Motor neuron (in vitro differentiated cells): ENCODE measurements at regions not wholly inside any gene's neighbourhood (a gene's known extent, or its start where the extent isn't known, plus 50 kb on each side); places are given as distances from the start of the nearest gene placed in this dataset.

Experiments
- ATAC-seq, 8 experiments: fragments of 200-7000 bp; cut with Tn5 transposase; replicated peaks in 6 of 8; 2 replicates each; pipeline ENCODE4 v1.8.0; 2021; ENCODE audit warnings: mild to moderate bottlenecking in 8 of 8, moderate library complexity in 8 of 8
- H3K27ac ChIP-seq, 2 donors: fragments of 250-450 bp; sonication (Bioruptor Pico); 2 replicates each; pipeline ENCODE4 v1.9.0; 2021; ENCODE audit warnings: antibody characterized with exemption in 2 of 2, mild to moderate bottlenecking in 2 of 2, moderate library complexity in 1 of 2
- H3K4me1 ChIP-seq, 2 donors: fragments of 250-450 bp; sonication (Bioruptor Pico); replicated peaks in 1 of 2; 2 replicates each; pipeline ENCODE4 v1.6.1; 2021; ENCODE audit warnings: antibody characterized with exemption in 2 of 2, mild to moderate bottlenecking in 2 of 2, moderate library complexity in 1 of 2
- H3K4me3 ChIP-seq, 5 donors: fragments of 250-450 bp; sonication (Bioruptor Pico); 2 replicates each; pipeline ENCODE4 v1.9.0; 2021; ENCODE audit warnings: antibody characterized with exemption in 5 of 5, mild to moderate bottlenecking in 5 of 5, moderate library complexity in 4 of 5
- WGBS, 10 experiments: fragments of 450-650 bp; shearing (Covaris generic); methylation state at CpG; one replicate each; pipeline ENCODE4 v1.0.0; 2022; 5-methylcytosine and 5-hydroxymethylcytosine counted together
- in situ Hi-C, 9 experiments: fragments of 400-800 bp; cut with MboI; loops; one replicate each; pipeline ENCODE4 v1.15.0; 2021; ENCODE audit warnings: low sequenced_read_pairs in 9 of 9, low pct_unique_long_range_greater_than_20kb in 2 of 9; ENCODE audit not compliant: unreplicated experiment in 9 of 9

DNA sequence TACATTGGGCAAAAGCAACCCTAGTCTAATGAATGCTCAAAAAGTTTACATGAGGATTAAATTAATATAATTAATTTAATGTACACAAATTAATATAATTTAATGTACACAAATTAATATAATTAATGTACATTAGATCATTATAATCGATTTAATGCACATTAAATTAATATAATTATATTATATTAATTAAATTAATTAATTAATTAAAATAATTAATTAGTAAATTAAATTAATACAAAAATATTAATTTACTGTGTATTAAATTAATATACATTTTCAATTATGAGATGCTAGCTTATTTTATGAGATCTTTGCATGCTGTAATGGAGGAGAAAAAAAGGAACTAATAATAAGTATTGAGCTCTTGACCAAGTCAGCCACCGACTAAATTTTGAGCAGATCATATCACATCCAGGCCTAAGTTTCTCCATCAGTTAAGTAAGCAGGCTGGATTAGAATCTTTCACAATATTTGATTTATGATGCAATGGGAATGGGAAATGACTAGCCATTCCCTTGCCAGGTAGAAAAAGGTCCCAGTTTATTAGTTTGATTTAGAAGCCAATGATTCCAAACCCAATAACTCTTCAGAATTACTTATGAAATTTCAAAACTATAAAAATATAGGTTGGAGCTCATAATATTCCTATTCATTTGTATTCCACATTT lies 533.4 kb upstream of the GRIA1 start:
- no peaks in the 10 kb centered on the region for H3K4me1 ChIP-seq
- no peak for ATAC-seq
- in situ Hi-C loops: no loop called here

DNA sequence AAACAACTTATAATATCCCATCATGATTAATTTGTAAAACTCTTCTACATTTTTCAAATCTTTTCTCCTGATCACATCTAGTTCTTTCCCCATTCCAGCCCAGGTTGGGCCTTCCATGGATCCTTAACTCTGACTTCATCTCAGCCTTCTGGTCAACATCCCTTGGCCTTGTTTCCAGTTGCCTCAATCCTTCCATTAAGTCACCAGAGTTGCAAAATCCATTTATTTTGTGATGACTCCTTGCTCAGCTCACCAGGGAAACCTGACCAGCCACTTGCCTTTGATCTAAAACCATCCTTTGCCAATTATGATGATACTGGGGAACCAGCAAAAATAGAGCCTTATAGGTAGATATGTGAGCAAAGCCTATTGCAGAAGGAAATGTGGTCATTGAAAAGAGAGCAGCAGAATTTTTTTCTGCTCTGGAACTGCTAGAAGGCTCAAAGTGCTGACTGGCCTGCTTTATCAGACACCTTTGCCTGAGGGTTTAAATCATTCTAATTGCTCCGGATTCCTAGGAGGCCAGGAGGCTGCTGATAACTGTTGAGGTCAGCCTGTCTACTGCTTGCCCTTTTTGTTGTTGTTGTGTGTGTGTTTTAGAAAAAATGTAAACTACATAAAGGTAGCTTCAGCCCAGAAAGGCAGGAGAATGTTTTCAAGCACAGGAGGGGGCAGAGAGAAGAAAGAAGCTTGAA lies 512.2 kb upstream of the GRIA1 start:
- in situ Hi-C loops: no loop called here
- Histone ChIP-seq H3K4me1 (no peaks in the 10 kb centered on the region), H3K27ac (no peak overlapping the region), H3K4me3 (no peak overlapping the region)
- WGBS, 10 experiments: 0 to 100% (median 86%) methylated on average over 1 of the region's 1 CpG; no CpG with 5 or more reads in 4 of the 10 experiments
- ATAC-seq: no peak

More for the DNA sequence above, 533.4 kb upstream of the GRIA1 start:
- H3K4me3 ChIP-seq: no peak overlapping the region
- no peak overlapping the region for H3K27ac ChIP-seq
- 14 to 83% (median 49%) methylated on average over 1 to 2 of the region's 2 CpGs for WGBS, 10 experiments

DNA sequence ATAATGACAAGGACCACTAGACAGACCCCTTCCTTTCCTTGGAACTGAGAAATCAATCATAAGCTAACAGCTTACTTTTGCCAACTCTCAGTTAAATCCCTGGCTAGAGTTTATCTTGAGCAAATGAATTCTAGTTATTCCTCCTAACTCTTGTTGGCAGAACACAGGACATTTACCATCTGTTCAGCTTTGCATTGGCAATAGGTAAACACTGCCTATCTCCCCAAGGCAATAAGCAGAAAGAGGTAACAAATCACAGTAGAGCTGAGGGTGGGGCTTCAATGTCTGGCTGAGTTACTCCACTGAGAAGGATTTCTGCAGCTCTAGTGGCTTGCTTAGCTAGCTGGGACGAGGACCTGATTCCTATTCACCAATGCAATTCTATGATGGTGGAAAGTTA lies 503.3 kb upstream of the GRIA1 start:
- WGBS, 10 experiments: 0 to 88% (median 63%) methylated on average over 1 of the region's 1 CpG; no CpG with 5 or more reads in 5 of the 10 experiments
- in situ Hi-C loops: no loop called here
- ATAC-seq: peak in 2 of 8 experiments; percentile 20 to 28
- Histone ChIP-seq H3K4me3 (no peak overlapping the region), H3K27ac (no peak overlapping the region), H3K4me1 (no peaks in the 10 kb centered on the region)

DNA sequence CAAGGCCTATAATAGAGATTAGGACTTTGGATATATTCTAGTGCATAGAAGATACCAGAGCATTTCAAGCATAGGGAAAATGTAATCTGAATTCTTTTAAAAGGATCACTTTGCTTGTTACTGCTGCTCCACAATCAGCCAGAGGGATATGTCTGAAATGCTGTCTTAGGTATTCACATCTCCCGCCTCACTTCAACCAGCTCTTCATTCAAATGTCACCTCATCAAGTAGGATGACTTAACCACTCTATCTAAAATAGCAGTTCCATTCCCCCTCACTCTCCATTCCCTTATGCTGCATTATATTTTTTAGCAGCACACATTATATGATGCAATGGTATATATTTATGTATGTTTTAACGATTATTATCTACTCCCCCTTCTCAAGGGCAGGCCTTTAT lies 500.3 kb upstream of the GRIA1 start:
- H3K4me1 ChIP-seq: no peaks in the 10 kb centered on the region
- ATAC-seq: peak in 3 of 8 experiments; percentile 26 to 70 (median 62)
- no peak overlapping the region for H3K4me3 ChIP-seq
- in situ Hi-C loops: no loop called here
- H3K27ac ChIP-seq: no peak overlapping the region
- whole genome bisulfite sequencing, 10 experiments: 10 to 100% (median 61%) methylated on average over 1 to 2 of the region's 2 CpGs; no CpG with 5 or more reads in 4 of the 10 experiments

DNA sequence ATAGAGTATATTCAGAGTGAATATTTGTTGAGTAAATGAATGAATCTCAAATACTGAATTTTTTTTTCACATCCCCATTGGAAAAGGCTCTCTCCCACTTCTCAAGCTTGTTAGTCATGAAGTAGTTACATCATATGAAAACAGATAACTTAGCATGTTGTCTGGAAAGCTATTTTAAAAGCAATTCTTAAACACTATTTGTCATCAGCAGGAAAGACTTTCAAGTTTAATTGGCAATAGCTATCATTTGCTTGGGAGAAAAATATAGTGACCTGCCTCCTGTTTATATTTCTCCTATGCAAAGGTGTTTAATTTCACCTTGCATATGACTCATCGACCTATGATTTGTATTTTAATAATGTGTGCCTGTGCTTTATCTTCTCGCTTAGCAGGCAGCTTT lies 499.8 kb upstream of the GRIA1 start:
- H3K4me3 ChIP-seq: no peak overlapping the region
- ATAC-seq: peak in 5 of 8 experiments; percentile 33 to 81 (median 67)
- no peaks in the 10 kb centered on the region for H3K4me1 ChIP-seq
- in situ Hi-C loops: no loop called here
- 0 to 95% (median 20%) methylated on average over 2 of the region's 2 CpGs; no CpG with 5 or more reads in 3 of the 10 experiments for WGBS, 10 experiments
- no peak overlapping the region for H3K27ac ChIP-seq

DNA sequence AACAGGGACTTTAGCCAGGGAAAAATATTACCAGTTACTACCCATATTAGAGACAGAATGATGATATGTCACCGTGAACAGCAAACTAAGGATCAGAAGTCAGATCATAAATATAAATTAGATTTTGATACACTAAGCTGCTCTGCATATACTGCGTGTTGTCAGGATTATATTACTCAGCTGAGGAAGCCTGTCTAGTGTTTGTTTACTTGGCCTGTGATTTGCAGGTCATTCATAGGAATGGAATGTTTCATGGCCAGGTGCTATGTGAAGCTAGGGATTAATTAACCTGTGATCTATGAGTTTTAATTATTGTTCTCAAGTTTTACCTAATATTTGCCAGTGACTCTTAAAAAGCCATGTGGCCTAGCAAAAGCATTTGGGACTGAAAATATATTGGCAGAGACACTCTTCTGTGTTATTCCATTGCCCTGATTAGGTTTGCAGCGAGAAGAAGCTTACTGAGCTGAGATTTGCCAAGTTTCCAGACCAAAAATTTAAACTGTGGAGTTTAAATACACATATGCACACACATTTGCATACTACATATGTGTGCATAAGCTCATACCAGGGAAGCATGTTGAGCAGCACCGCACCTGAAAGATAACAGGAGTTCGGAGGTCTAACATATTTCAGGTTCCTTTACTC lies 496.3 kb upstream of the GRIA1 start:
- in situ Hi-C loops: no loop called here
- no peak overlapping the region for H3K4me3 ChIP-seq
- no peak overlapping the region for H3K27ac ChIP-seq
- peak in 3 of 8 experiments; percentile 19 to 70 (median 40) for ATAC-seq
- 0 to 100% (median 55%) methylated on average over 1 to 5 of the region's 5 CpGs; no CpG with 5 or more reads in 2 of the 10 experiments for WGBS, 10 experiments
- no peaks in the 10 kb centered on the region for H3K4me1 ChIP-seq

DNA sequence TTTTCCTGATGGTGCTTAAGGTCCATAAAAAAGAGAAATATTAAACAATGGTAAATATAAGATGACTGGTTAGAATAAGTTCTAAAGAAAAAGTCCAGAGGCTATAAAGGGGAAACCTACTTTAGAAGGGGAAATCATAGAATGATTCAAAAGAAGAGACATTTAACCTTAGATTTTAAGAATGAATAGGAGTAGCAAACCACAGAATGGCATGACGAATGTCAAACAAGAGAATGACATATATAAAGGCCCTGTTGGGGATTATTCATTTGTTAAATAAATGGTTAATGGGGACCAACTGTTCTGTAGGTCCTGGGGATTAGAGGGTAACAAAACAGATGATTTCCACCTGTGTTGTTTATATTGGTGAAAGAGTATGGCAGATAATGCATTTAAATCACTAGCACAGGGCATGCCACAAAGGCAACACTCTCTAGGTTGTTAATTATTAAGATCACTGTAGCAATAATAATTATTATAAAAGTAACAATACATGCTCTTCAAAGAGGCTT lies 495.2 kb upstream of the GRIA1 start:
- Histone ChIP-seq H3K4me3 (no peak overlapping the region), H3K27ac (no peak overlapping the region), H3K4me1 (no peaks in the 10 kb centered on the region)
- no peak for ATAC-seq
- WGBS, 10 experiments: 0 to 83% (median 11%) methylated on average over 1 of the region's 1 CpG; no CpG with 5 or more reads in 4 of the 10 experiments
- in situ Hi-C loops: no loop called here

DNA sequence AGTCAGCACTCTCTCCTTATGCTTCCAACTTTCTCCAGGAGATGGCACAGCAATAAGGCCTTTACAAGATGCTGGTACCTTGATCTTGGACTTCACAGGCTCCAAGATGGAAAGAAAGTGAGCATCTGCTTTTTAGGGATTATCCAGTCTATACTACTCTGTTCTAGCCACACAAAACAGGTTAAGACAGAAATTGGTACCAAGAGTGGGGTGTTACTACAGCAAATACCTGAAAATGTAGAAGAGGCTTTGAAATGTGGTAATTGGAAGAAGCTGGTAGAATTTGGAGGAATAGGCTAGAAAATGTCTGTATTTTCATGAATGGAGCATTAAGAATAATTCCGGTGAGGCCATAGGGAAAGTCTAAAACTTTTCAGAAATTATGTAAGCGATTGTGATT lies 484.8 kb upstream of the GRIA1 start:
- 0 to 100% (median 83%) methylated on average over 1 to 2 of the region's 2 CpGs for WGBS, 10 experiments
- ATAC-seq: no peak
- Histone ChIP-seq H3K4me3 (no peak overlapping the region), H3K27ac (no peak overlapping the region), H3K4me1 (peaks cover 0 to 8% of the 10 kb centered on the region in 2 donors)
- in situ Hi-C loops: no loop called here

DNA sequence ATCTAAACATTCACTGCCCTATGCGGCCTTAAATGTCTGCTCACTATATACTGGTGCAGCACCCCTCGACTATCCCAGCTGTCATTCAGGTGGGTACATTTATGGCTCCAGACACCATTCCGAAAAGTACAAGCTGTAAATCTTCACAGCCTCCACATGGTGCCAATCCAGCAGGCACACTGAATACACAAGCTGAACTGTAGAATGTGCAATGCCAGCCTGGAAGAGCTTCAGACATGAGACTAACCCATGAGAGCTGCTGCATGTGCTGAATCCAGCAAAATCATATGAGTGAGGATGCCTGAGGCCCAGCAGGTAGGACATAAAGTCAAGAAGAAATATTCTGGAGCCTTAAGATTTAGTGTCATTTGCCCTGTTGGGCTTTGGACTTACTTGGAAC lies 483.8 kb upstream of the GRIA1 start:
- in situ Hi-C loops: no loop called here
- Histone ChIP-seq H3K4me1 (peaks cover 0 to 8% of the 10 kb centered on the region in 2 donors), H3K4me3 (no peak overlapping the region), H3K27ac (no peak overlapping the region)
- 0 to 100% (median 80%) methylated on average over 1 to 2 of the region's 3 CpGs; no CpG with 5 or more reads in 4 of the 10 experiments for WGBS, 10 experiments
- no peak for ATAC-seq

DNA sequence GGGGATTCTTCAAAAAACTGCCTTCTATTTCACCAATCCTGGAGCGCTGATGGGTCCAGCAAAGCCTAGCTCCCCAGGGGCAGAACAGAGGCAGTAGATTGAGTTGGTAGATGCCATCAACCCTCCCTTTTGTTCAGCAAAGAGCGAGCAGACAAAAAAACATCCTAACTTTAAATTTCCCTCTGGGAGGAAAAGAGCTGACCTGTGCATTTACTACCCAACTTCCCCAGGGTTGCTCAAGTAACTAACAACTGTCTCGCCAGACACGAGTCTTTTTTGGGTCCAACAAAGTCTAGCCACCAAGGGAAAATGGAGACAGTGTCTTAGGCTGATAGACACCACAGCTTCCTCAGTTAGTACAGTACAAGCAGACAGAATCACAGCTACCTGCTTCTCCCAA lies 476.3 kb upstream of the GRIA1 start:
- WGBS, 10 experiments: 15 to 100% (median 85%) methylated on average over 1 to 4 of the region's 4 CpGs; no CpG with 5 or more reads in 2 of the 10 experiments
- Histone ChIP-seq H3K4me1 (no peaks in the 10 kb centered on the region), H3K4me3 (no peak overlapping the region), H3K27ac (no peak overlapping the region)
- in situ Hi-C loops: no loop called here
- no peak for ATAC-seq

DNA sequence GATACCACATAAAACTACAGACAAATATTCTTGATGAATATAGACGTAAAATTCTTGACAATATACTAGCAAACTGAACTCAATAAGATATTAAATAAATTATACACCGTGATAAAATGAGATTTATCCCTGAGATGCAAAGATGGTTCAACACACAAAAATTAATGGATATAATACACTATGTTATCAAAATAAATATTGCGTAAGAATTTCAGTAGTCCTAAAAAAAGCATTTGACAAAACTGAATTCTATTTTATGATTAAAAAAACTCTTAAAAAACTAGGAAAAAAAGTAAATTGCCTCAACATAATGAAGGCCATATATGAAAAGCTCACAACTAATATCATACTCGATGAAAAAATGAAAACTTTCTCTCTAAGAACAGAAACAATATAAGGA lies 472.3 kb upstream of the GRIA1 start:
- H3K4me1 ChIP-seq: no peaks in the 10 kb centered on the region
- H3K4me3 ChIP-seq: no peak overlapping the region
- in situ Hi-C loops: no loop called here
- 27 to 100% (median 88%) methylated on average over 3 to 4 of the region's 4 CpGs for WGBS, 10 experiments
- no peak for ATAC-seq
- no peak overlapping the region for H3K27ac ChIP-seq

DNA sequence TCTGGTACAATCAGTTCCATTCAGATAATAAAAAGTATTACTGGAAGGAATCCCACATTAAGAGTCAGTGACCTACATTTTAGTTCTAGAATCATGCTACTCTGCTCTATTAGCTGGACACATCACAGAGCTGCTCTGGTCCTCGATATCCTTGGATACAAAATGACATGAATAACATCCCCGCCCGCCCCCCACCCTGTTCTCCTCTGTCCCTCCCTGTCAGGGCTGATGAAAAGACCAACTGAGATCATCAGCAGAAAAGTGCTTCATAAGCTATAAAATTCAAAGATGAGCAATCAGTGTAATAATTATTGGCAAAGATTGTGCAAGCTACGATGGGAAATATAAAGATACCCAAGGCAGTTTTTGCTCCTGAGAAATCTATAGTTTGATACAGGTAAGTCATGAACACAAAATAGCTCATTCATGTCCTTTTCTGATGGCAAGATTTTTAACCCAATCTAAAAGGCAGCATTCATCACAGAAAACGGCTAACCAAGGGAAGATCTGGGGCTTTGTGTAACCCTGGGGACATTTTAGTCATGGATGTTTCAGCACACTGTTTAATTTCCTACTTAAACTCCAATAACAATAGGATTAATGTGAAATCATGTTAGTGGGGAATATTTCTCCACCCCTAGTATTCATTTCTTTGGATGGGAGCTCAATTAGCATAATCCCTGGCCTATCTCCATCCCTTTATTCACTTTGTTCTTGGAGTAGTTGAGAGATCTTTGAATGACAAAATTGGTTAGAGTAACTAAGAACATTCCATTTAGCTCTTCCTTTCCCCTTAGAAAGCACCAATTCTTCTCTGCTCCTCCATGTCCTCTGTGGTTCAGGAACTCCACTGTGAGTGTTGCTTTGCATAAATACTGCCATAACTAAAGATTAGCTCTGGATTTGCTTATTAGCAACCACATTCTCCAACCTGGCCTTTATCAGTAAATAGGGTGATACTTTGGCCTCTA lies 459.4 kb upstream of the GRIA1 start:
- Histone ChIP-seq H3K27ac (no peak overlapping the region), H3K4me1 (peaks cover 0 to 8% of the 10 kb centered on the region in 2 donors), H3K4me3 (no peak overlapping the region)
- 0 to 83% (median 51%) methylated on average over 1 to 2 of the region's 5 CpGs; no CpG with 5 or more reads in 2 of the 10 experiments for WGBS, 10 experiments
- ATAC-seq: peak in 4 of 8 experiments; percentile 35 to 86 (median 68)
- in situ Hi-C loops: no loop called here
